ENCODE measurements at regions not wholly inside any gene's neighbourhood (a gene's known extent, or its start where the extent isn't known, plus 50 kb on each side); places are given as distances from the start of the nearest gene placed in this dataset.

- no peak for DNase-seq
These were observed 556.7 kb upstream of the BOD1L1 start for GRCh38 chr4:14184265-14184664.

- DNase-seq: no peak
These were observed 557.2 kb upstream of the BOD1L1 start for GRCh38 chr4:14184767-14185166.

GRCh38 chr4:14188214-14188613 lies 560.7 kb upstream of the BOD1L1 start:
- no peak for DNase-seq

- no peak for DNase-seq
These were observed 566.1 kb upstream of the BOD1L1 start for GRCh38 chr4:14193601-14194000.

- DNase-seq: no peak
These were observed 568.6 kb upstream of the BOD1L1 start for GRCh38 chr4:14196131-14196530.

GRCh38 chr4:14215116-14215770 lies 587.7 kb upstream of the BOD1L1 start:
- no peak for DNase-seq

- no peak for DNase-seq
These were observed 589.9 kb upstream of the BOD1L1 start for GRCh38 chr4:14217401-14217800.

- no peak for DNase-seq
These were observed 591.1 kb upstream of the BOD1L1 start for GRCh38 chr4:14218641-14219040.

- no peak for DNase-seq
These were observed 593.7 kb upstream of the BOD1L1 start for GRCh38 chr4:14221176-14221575.

- no peak for DNase-seq
These were observed 595.0 kb upstream of the BOD1L1 start for GRCh38 chr4:14222377-14223029.

GRCh38 chr4:14223461-14223860 lies 595.9 kb upstream of the BOD1L1 start:
- no peak for DNase-seq

GRCh38 chr4:14225688-14226207 lies 598.2 kb upstream of the BOD1L1 start:
- DNase-seq: peak; percentile 41

- DNase-seq: no peak
These were observed 605.6 kb upstream of the BOD1L1 start for GRCh38 chr4:14233126-14233525.

GRCh38 chr4:14234307-14234706 lies 606.8 kb upstream of the BOD1L1 start:
- no peak for DNase-seq

GRCh38 chr4:14236359-14236758 lies 608.8 kb upstream of the BOD1L1 start:
- no peak for DNase-seq

GRCh38 chr4:14237911-14238310 lies 610.4 kb upstream of the BOD1L1 start:
- no peak for DNase-seq

- DNase-seq: no peak
These were observed 614.0 kb upstream of the BOD1L1 start for GRCh38 chr4:14241574-14241973.

- no peak for DNase-seq
These were observed 620.2 kb upstream of the BOD1L1 start for GRCh38 chr4:14247767-14248166.

GRCh38 chr4:14249226-14249625 lies 621.7 kb upstream of the BOD1L1 start:
- DNase-seq: no peak

- no peak for DNase-seq
These were observed 626.7 kb upstream of the BOD1L1 start for GRCh38 chr4:14254252-14254651.

GRCh38 chr4:14254926-14255325 lies 627.4 kb upstream of the BOD1L1 start:
- no peak for DNase-seq

- DNase-seq: no peak
These were observed 630.4 kb upstream of the BOD1L1 start for GRCh38 chr4:14257903-14258302.

- DNase-seq: no peak
These were observed 632.4 kb upstream of the BOD1L1 start for GRCh38 chr4:14259936-14260335.

- DNase-seq: no peak
These were observed 633.1 kb upstream of the BOD1L1 start for GRCh38 chr4:14260591-14260990.

- no peak for DNase-seq
These were observed 634.7 kb upstream of the BOD1L1 start for GRCh38 chr4:14262221-14262620.
